ENCODE measurements at regions not wholly inside any gene's neighbourhood (a gene's known extent, or its start where the extent isn't known, plus 50 kb on each side); places are given as distances from the start of the nearest gene placed in this dataset.

- TF ChIP-seq POLR2AphosphoS5 (IDR thresholded peaks at IDR 0.05; ENCODE audit: low read depth, low read length) (no peak), POLR2A (IDR thresholded peaks at IDR 0.05; ENCODE audit: low read depth, low read length) (no peak), TAF1 (IDR thresholded peaks at IDR 0.05; ENCODE audit: borderline replicate concordance, low read depth, low read length) (no peak)
Measured at GRCh38 chr1:29575277-29575676, 339.0 kb downstream of the PTPRU start.
